Hippocampal formation (tissue), 2 donors: ENCODE measurements at regions not wholly inside any gene's neighbourhood (a gene's known extent, or its start where the extent isn't known, plus 50 kb on each side); places are given as distances from the start of the nearest gene placed in this dataset.
"Not testable (repeated sequence)": the region's sequence is repeated elsewhere in the genome, so short reads cannot be mapped to it uniquely, and the experiment has no call there.

Source experiments
- DNase-seq, 2 donors: peaks; one replicate each; lab custom pipeline; 2025; lab: John Stamatoyannopoulos, UW

- DNase-seq = no peak
Measured at GRCh38 chr4:137468836-137469235, 63.5 kb downstream of the PCDH18 start.

GRCh38 chr4:137467537-137467936 lies 64.8 kb downstream of the PCDH18 start:
- DNase-seq = no peak

GRCh38 chr4:137463377-137464003 lies 68.8 kb downstream of the PCDH18 start:
- no peak for DNase-seq

- no peak for DNase-seq
Measured at GRCh38 chr4:137455647-137456321, 76.5 kb downstream of the PCDH18 start.

GRCh38 chr4:137454767-137455166 lies 77.5 kb downstream of the PCDH18 start:
- DNase-seq = no peak

- no peak for DNase-seq
Measured at GRCh38 chr4:137452799-137453198, 79.5 kb downstream of the PCDH18 start.

- DNase-seq = no peak
Measured at GRCh38 chr4:137451172-137451825, 81.0 kb downstream of the PCDH18 start.

GRCh38 chr4:137448402-137448801 lies 83.9 kb downstream of the PCDH18 start:
- DNase-seq = no peak

GRCh38 chr4:137446071-137446470 lies 86.2 kb downstream of the PCDH18 start:
- no peak for DNase-seq

- no peak for DNase-seq
Measured at GRCh38 chr4:137443031-137443800, 89.1 kb downstream of the PCDH18 start.

GRCh38 chr4:137432446-137433311 lies 99.6 kb downstream of the PCDH18 start:
- DNase-seq = no peak

GRCh38 chr4:137430171-137430570 lies 102.1 kb downstream of the PCDH18 start:
- no peak for DNase-seq

GRCh38 chr4:137427411-137427810 lies 104.9 kb downstream of the PCDH18 start:
- DNase-seq = no peak

- no peak for DNase-seq
Measured at GRCh38 chr4:137425281-137425680, 107.0 kb downstream of the PCDH18 start.

GRCh38 chr4:137422666-137423065 lies 109.6 kb downstream of the PCDH18 start:
- DNase-seq = no peak

GRCh38 chr4:137421796-137422195 lies 110.5 kb downstream of the PCDH18 start:
- no peak for DNase-seq

GRCh38 chr4:137420901-137421396 lies 111.3 kb downstream of the PCDH18 start:
- DNase-seq = no peak

- DNase-seq = no peak
Measured at GRCh38 chr4:137417676-137418075, 114.6 kb downstream of the PCDH18 start.

GRCh38 chr4:137414802-137415201 lies 117.5 kb downstream of the PCDH18 start:
- no peak for DNase-seq

- no peak for DNase-seq
Measured at GRCh38 chr4:137408527-137409177, 123.6 kb downstream of the PCDH18 start.

GRCh38 chr4:137405833-137406232 lies 126.5 kb downstream of the PCDH18 start:
- DNase-seq = not testable (repeated sequence)
